ENCODE measurements at regions not wholly inside any gene's neighbourhood (a gene's known extent, or its start where the extent isn't known, plus 50 kb on each side); places are given as distances from the start of the nearest gene placed in this dataset.

- Histone ChIP-seq H3K4me2 (ENCODE audit: extremely low read depth, insufficient read depth, low read length) (no peak overlapping the region), H2AFZ (ENCODE audit: low read length) (no peak overlapping the region), H4K20me1 (ENCODE audit: control insufficient read depth, extremely low read depth, insufficient read depth, low read length) (no peaks in the 10 kb centered on the region), H3K9ac (ENCODE audit: insufficient read depth, low read length) (no peak overlapping the region), H3K27ac (ENCODE audit: insufficient read depth, low read length) (no peak overlapping the region), H3K4me1 (ENCODE audit: control insufficient read depth, extremely low read depth, insufficient read depth, low read length) (no peaks in the 10 kb centered on the region), H3K36me3 (ENCODE audit: control insufficient read depth, insufficient read depth, low read length) (no peaks in the 10 kb centered on the region), H3K9me3 (ENCODE audit: control insufficient read depth, insufficient read depth, low read depth, low read length) (no peaks in the 10 kb centered on the region), H3K4me3 (replicated peaks in 1 of 4; ENCODE audit: control extremely low read depth in 1 of 4, insufficient read depth in 1 of 4, low read depth in 3 of 4, low read length in 4 of 4) (no peak overlapping the region), H3K79me2 (ENCODE audit: control insufficient read depth, insufficient read depth, low read length) (no peaks in the 10 kb centered on the region), H3K27me3 (ENCODE audit: control insufficient read depth, insufficient read depth, low read length) (no peaks in the 10 kb centered on the region)
- no peak for DNase-seq (ENCODE audit: low read depth in 2 of 2)
- TF ChIP-seq CTCF (conservative IDR thresholded peaks at IDR 0.05 in 1 of 2, IDR thresholded peaks at IDR 0.05 in 1 of 2; ENCODE audit: low read depth in 1 of 2, low read length in 2 of 2) (no peak), EZH2 (IDR thresholded peaks at IDR 0.05; ENCODE audit: low read length, missing control alignments) (no peak)
These were observed 1185.5 kb downstream of the LRFN5 start for GRCh38 chr14:42792166-42792565.

GRCh38 chr14:42782754-42783153, 1176.1 kb downstream of the LRFN5 start:
- no peaks in the 10 kb centered on the region for H3K36me3 ChIP-seq (ENCODE audit: control insufficient read depth, insufficient read depth, low read length)
- no peak overlapping the region for H3K4me3 ChIP-seq (replicated peaks in 1 of 4; ENCODE audit: control extremely low read depth in 1 of 4, insufficient read depth in 1 of 4, low read depth in 3 of 4, low read length in 4 of 4)
- no peaks in the 10 kb centered on the region for H3K27me3 ChIP-seq (ENCODE audit: control insufficient read depth, insufficient read depth, low read length)
- TF ChIP-seq CTCF (conservative IDR thresholded peaks at IDR 0.05 in 1 of 2, IDR thresholded peaks at IDR 0.05 in 1 of 2; ENCODE audit: low read depth in 1 of 2, low read length in 2 of 2): no peak
- no peak for TF ChIP-seq EZH2 (IDR thresholded peaks at IDR 0.05; ENCODE audit: low read length, missing control alignments)
- no peak overlapping the region for H3K9ac ChIP-seq (ENCODE audit: insufficient read depth, low read length)
- DNase-seq (ENCODE audit: low read depth in 2 of 2): no peak
- H4K20me1 ChIP-seq (ENCODE audit: control insufficient read depth, extremely low read depth, insufficient read depth, low read length): no peaks in the 10 kb centered on the region
- H2AFZ ChIP-seq (ENCODE audit: low read length): no peak overlapping the region
- no peak overlapping the region for H3K4me2 ChIP-seq (ENCODE audit: extremely low read depth, insufficient read depth, low read length)
- H3K79me2 ChIP-seq (ENCODE audit: control insufficient read depth, insufficient read depth, low read length): no peaks in the 10 kb centered on the region
- no peak overlapping the region for H3K27ac ChIP-seq (ENCODE audit: insufficient read depth, low read length)
- H3K9me3 ChIP-seq (ENCODE audit: control insufficient read depth, insufficient read depth, low read depth, low read length): no peaks in the 10 kb centered on the region
- H3K4me1 ChIP-seq (ENCODE audit: control insufficient read depth, extremely low read depth, insufficient read depth, low read length): no peaks in the 10 kb centered on the region

- Histone ChIP-seq H3K9ac (ENCODE audit: insufficient read depth, low read length) (no peak overlapping the region), H3K4me1 (ENCODE audit: control insufficient read depth, extremely low read depth, insufficient read depth, low read length) (no peaks in the 10 kb centered on the region), H3K27ac (ENCODE audit: insufficient read depth, low read length) (no peak overlapping the region), H2AFZ (ENCODE audit: low read length) (no peak overlapping the region), H3K79me2 (ENCODE audit: control insufficient read depth, insufficient read depth, low read length) (no peaks in the 10 kb centered on the region), H4K20me1 (ENCODE audit: control insufficient read depth, extremely low read depth, insufficient read depth, low read length) (no peaks in the 10 kb centered on the region), H3K36me3 (ENCODE audit: control insufficient read depth, insufficient read depth, low read length) (no peaks in the 10 kb centered on the region), H3K4me2 (ENCODE audit: extremely low read depth, insufficient read depth, low read length) (no peak overlapping the region), H3K27me3 (ENCODE audit: control insufficient read depth, insufficient read depth, low read length) (no peaks in the 10 kb centered on the region), H3K9me3 (ENCODE audit: control insufficient read depth, insufficient read depth, low read depth, low read length) (no peaks in the 10 kb centered on the region), H3K4me3 (replicated peaks in 1 of 4; ENCODE audit: control extremely low read depth in 1 of 4, insufficient read depth in 1 of 4, low read depth in 3 of 4, low read length in 4 of 4) (no peak overlapping the region)
- DNase-seq (ENCODE audit: low read depth in 2 of 2): peak in 1 of 2 donors; percentile 84
- TF ChIP-seq EZH2 (IDR thresholded peaks at IDR 0.05; ENCODE audit: low read length, missing control alignments): no peak
- no peak for TF ChIP-seq CTCF (conservative IDR thresholded peaks at IDR 0.05 in 1 of 2, IDR thresholded peaks at IDR 0.05 in 1 of 2; ENCODE audit: low read depth in 1 of 2, low read length in 2 of 2)
These were observed 1172.3 kb downstream of the LRFN5 start for GRCh38 chr14:42778984-42779383.
